ENCODE measurements at regions not wholly inside any gene's neighbourhood (a gene's known extent, or its start where the extent isn't known, plus 50 kb on each side); places are given as distances from the start of the nearest gene placed in this dataset.
"Not testable (repeated sequence)": the region's sequence is repeated elsewhere in the genome, so short reads cannot be mapped to it uniquely, and the experiment has no call there.

DNA sequence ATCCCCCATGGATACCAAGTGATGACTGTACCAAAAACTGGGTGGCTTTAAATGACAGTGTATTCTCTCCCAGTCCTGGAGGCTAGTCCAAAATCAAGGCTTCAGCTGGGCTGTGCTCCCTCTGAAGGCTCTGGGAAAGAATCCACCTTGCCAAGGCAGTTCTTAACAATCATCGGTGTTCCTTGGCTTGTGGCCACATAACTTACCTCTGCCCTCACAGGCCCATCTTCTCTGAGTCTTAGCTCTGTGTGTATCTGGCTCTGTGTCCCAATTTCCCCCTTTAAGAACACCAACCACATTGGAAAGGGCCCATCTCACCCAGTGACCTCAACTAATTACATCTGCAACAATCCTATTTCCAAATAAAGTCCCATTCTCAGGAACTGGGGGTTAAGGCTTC, 503.0 kb upstream of the PROK2 start:
- no peak for DNase-seq (ENCODE audit: low read depth in 2 of 3, low spot score in 2 of 3)

DNA sequence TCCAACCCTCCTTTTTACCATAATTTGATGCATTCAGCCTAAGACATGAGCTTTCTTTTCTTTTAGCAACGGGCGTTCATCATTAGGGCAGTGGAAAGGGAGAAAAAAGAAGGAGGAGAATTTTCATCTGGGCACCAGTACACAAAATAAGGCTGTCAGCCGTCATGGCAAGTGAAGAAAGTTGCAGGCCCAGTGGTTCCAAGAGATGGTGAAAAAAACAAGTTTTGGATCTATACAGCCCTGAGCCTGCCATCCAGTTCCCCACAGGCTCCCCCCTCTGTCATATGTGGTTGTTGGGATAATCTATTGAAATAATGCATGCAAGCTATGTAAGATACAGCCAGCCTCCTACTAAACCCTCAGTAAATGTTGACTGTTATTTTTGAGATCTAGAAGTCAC, 500.6 kb upstream of the PROK2 start:
- DNase-seq (ENCODE audit: low read depth in 2 of 3, low spot score in 2 of 3), result no peak

DNA sequence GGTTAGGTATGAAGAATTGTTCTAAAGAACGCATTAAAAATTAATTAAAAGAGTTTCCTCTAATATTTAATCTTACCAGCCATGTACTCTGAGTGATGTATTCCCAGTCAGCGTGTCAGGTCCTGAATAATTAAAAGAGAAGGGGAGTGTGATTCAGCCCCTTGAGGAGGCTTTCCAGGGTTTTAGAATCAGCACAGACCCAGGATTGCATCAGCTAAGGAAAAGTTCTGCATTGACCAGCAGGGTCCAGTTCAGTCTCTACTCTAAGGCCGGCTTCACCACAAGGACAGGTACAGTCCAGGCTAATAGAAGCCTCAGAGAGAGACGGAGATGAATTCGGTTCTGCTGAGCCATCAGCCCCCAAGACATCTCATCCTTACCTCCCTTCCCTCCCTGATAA, 499.5 kb upstream of the PROK2 start:
- DNase-seq (ENCODE audit: low read depth in 2 of 3, low spot score in 2 of 3), result no peak

DNA sequence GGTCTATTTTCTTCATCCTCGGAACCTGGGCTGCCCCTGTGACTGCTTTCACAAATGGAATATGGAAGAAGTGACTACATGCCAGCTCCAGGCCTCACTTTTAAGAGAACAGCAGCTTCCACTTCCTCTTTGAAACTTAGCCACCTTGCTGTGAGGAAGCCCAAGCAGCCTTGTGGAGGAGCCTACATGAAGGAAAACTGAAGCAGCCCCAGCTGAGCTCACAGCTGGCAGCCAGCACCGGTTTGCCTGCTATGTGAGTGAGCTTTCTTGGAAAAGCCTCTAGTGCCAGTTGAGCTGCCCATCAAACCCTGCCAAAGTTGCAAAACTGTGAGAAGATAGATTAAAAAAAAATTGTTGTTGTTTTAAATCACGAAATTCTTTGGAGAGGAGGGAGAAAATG, 498.0 kb upstream of the PROK2 start:
- no peak for DNase-seq (ENCODE audit: low read depth in 2 of 3, low spot score in 2 of 3)

DNA sequence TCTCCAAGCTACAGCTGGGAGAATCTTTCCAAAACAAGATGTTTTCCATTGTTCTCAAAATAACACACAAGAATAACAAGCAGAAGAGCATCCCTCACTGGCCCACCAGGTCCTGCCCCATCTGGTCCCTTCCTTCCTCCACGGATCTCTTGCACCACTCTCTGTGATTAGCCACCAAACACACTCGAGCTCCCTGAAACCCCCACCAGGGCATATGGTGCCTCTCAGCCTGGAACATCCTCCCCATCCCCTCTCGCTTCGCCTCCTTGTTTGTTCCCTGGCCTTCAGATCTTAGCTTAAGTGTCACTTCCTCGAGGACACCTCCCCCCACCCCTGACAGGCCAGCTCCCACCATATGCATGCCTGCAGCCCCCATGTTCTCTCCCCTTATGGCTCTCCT, 496.6 kb upstream of the PROK2 start:
- DNase-seq (ENCODE audit: low read depth in 2 of 3, low spot score in 2 of 3), result no peak

DNA sequence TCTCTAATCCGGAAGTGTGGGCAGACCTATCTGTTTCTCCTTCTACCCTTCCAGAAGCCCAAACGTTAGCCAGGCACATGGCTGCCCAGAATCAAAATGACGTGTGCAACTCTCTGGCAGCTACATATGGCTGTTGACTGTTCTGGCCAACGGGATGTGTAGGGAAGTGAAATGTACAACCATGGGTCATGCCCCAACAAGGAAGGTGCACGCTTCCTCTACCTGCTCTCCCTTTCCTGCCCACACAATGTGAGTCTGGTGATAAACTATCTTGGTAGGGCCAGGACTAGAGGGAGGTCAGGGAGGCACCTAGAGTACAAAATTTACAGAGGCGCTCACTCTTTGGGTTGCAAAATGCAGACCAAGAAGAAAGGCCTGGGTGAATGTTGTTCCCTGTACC, 495.9 kb upstream of the PROK2 start:
- DNase-seq (ENCODE audit: low read depth in 2 of 3, low spot score in 2 of 3), result no peak

DNA sequence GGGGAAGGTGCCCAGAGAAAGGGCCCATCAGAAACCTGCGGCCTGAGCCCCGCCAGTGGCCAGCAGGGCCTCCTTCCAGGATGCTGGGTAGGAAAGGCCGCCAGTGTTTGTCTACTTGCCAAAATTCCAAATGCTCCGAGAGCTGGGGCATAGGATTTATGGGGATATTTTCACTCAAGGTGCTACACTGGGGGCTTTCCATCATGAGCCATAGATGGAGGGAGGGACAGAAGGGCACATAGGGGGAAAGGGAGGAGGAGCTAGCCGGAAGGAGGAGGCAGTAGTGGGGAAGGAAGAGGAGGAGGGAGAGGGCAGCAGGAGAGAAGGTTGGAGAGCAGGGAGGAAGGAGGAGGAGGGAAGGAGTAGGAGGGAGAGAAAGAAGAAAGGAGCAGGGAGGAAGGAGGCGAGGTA, 494.7 kb upstream of the PROK2 start:
- no peak for DNase-seq (ENCODE audit: low read depth in 2 of 3, low spot score in 2 of 3)

DNA sequence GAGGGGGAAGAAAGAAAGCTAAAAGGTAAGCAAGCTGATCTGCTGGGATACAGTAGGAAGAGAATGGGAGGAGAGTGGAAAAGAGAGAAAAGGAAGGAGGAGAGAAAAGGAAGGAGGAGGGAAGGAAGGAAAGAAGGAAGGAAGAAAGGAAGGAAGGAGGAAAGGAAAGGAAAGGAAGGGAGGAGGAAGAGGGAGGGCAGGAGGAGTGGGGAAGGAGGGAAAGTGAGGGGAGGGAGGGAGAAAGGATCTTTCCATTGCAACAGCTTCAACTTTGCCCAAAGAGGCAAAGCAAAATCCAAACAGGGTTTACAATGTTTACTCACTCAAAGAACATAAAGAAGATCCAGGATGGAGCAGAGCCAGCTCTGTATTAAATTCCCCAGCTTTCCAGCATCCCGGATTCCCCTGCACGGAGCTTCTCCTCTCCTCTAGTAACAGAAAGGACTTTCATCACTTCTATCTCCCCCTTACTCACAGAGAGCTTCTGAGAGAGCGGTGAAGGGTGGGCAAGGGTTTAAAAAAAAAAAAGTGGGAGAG, 494.2 kb upstream of the PROK2 start:
- DNase-seq (ENCODE audit: low read depth in 2 of 3, low spot score in 2 of 3), result no peak

DNA sequence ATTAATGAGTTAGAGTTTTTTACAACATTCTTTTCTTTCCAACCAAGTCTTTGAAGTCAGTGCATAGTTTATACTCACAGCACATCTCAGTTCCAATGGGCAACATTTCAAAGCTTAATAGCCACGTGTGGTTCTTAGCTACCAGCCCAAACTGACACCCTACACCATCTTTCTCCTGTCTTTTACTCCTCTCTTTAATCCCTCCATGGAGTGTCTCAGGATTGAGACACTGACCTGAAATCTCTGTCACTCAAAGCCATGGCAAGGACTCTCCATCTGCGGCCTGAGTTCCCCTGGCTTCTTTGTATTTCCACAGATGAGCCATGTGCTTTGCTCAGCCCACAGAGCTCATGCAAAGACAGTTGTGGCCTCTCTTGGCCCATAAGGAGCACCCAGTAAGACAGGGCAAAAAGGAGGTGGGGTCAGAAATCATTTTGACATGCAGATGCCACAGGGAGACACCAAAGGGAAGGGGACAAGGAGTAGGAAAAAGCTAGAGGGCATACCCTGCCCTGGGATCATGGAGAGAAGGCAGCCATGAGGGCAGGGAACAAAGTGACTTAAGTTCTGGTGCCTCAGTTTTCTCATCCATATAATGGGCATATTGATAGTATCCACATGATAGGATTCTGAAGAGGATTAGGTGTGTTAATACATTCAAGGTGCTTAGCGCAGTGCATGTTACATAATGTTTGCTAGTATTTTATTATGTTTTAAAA, 493.6 kb upstream of the PROK2 start:
- no peak for DNase-seq (ENCODE audit: low read depth in 2 of 3, low spot score in 2 of 3)

DNA sequence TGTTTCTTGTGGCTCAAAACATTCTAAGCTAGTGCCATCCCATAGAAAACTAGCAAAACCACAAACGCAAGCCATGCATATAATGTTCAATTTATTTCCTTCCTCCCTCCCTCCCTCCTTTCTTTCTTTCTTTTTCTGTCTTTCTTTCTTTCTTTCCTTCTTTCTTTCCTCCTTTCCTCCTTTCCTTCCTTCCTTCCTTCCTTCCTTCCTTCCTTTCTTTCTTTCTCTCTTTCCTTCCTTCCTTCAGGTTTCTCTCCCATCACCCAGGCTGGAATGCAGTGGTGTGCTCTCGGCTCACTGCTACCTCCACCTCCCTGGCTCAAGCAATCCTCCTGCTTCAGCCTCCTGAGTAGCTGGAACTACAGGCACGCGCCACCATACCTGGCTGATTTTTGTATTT, 492.8 kb upstream of the PROK2 start:
- DNase-seq (ENCODE audit: low read depth in 2 of 3, low spot score in 2 of 3), result no peak

DNA sequence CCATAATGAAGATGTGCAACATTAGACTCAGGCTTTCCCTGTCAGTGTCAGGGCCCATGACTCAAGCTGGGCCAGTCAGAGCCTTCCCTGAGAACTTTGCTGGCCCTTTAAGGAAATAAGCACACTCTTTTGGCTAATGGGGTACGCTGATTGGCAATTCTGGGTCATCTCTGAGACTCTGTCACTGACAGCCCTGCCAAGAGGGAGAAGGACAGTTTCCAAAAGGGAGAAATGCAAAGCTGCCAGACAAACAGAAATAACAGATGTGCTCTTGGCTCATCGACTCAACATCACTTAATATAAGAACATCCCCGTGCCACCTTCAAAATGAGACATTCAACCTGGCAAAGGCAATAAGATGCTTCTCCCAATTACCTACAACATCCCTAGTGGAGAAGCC, 491.9 kb upstream of the PROK2 start:
- no peak for DNase-seq (ENCODE audit: low read depth in 2 of 3, low spot score in 2 of 3)

DNA sequence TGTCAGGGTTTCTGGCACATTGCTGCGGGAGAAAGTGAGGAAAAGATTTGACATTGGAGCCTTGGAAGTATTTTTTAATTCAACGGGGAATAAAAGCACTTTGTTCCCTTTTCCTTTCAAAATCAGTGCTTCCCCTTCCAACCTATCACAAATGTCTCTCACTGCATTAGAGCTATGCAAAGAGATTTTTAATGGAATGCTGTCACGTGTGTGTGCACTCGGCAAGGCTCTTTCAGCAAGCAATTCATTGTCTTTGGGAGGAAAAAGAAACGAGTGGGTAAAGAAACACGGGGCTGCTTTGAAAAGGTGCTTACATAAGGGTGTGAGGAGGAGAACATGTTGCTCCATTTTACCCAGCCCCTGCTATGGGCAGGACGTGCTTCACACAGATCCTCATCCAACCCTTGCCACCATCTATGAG, 490.4 kb upstream of the PROK2 start:
- DNase-seq (ENCODE audit: low read depth in 2 of 3, low spot score in 2 of 3), result no peak

DNA sequence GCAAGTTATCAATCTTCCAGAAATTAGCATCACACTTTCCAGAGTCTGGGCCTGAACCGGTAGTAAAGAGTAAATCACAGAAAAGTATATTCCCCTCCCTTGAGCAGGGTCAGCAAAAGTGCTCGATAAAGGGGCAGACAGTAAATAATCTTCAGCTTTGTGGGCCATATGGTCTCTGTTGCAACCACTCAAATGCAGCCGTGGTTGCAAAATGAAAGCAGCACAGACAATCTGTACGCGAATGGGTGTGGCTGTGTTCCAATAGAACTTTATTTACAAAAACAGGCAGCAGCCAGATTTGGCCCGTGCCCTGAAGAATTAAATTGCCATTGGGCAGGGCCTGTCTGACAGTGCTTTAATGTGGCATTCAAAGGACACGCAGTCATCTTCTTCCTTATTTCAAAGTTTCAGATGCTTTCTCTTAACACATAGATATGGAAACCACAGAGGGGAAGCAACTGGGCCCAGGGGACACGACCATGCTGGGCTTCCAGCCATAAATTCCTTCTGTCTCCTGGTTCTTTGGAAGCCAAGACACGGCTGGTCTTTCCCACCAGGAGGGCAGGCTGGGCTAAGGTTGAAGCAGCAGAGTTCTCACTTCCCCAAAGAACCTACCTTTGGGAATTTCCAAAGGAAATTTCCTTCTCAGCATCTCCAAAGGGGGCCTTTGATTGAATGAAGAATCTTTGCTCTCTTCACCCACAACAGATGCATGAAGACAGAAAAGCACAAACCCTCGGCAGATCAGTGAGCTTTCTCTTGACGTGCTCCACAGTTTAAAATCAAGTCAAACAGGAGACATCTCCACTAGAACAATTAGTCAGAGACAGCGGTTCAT, 489.8 kb upstream of the PROK2 start:
- no peak for DNase-seq (ENCODE audit: low read depth in 2 of 3, low spot score in 2 of 3)

DNA sequence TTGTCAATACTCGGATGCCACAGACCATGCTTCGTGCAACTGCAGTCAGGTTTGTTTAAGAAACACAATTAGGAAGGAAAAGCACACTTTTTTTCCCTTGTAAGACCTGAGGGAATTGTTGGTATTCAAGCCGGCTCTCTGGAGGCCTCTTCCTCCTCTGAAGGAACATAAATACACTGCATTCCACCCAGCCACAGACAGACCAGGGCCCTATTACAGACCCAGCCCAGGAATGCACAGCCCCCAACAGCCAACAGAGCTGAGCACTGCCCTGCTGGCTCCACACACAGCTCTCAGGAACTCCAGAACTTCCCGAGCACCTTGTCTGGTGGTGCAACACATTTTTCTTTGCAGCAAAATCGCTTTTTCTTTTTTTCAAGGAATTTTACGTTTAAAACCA, 488.7 kb upstream of the PROK2 start:
- DNase-seq (ENCODE audit: low read depth in 2 of 3, low spot score in 2 of 3), result no peak

DNA sequence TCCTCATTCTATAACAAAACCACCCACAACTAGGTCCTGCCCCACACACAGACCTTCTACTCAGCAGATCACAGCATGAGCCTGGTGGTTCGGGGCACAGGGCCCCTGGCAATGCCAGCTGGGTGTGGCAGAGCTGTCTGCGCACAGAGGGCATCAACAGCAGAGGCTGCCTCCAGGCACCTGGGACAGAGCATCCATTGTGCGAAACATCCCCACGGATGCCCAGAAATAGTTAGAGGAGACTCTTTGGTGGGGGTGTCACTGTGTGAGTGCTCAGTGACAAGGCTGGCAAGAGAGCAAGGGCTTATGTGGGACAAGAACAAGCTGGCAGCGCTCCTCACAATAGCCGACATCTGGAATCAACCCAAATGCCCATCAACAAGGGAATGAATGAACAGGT, 487.4 kb upstream of the PROK2 start:
- DNase-seq (ENCODE audit: low read depth in 2 of 3, low spot score in 2 of 3), result no peak

DNA sequence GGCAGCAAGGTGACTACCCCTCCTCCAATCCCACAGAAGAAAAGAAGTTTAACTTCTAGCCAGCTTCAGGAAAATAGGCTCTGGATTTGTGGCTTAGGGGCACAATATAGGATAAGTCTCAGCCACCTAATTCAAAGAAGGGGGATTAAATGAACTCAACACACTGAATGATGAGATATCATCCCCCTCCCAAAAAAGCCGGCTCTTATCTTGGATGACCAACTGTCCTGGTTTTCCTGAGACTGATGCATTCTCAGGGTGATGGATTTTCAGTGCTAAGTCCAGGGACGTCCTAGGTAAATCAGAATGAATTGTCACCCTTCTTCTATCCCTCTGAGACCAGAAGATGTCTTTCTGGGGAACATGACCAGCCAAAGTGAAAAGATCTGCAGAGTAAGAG, 487.0 kb upstream of the PROK2 start:
- DNase-seq (ENCODE audit: low read depth in 2 of 3, low spot score in 2 of 3), result no peak

DNA sequence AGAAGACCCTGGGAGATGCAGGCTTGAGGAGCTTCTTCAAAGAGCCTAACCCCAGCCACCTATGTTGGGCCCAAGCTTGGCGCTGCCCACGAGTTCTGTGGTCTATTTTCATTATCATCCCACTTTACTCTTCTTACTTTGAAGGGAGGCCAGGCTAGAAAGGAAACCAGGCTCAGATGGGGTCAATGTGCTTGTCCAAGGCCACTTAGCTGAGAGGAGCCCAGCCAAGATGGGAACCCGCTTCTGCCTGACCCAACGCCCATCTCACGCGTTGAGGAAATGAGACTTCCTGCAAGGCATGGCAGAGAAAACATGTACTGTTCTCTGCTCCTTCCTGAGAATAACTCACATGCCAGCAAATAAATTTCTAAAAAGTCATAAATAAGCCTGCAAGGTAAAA, 486.3 kb upstream of the PROK2 start:
- no peak for DNase-seq (ENCODE audit: low read depth in 2 of 3, low spot score in 2 of 3)

DNA sequence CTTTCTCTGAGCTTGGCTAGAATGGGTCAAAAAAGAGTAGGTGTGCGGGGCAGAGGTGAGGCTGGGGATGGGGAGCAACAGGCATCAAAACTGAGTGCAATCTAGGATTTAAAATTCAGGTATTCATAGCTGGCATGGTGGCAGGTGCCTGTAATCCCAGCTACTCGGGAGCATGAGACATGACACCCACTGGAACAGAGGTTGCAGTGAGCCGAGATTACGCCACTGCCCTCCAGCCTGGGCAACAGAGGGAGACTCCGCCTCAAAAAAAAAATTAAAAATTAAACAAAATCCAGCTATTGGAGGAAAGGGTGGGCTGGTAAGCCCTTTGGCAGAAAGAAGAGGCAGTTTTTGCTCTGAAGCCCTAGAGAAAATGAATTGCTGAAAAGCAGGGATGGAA, 485.8 kb upstream of the PROK2 start:
- no peak for DNase-seq (ENCODE audit: low read depth in 2 of 3, low spot score in 2 of 3)

DNA sequence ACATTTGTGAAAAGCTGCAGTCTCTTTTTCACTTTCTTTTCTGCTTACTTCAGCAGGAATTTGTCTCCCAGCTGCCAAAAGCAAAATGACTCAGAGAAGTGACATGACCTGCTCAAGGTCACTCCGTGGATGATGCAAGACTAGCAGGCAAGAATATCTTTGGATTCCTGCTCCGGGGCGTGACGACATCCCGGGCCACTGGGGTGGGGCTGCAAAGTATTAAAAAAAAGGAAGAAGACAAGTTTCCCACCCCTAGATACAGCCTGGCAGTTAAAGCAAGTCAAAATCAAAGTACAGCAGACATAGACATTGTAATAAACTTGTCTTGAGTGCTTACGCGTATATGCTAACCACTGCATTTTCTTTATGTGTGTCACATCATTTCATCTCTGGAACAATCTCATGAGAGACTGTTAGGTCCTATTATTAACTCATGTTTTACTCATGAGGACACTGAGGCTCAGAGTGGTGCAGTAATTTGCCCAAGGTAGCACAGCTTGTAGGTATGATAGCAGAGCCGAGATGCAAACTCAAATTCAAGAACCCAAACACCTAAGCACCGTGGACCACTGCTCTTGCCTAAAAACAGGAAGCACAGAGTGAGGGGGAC, 485.2 kb upstream of the PROK2 start:
- DNase-seq (ENCODE audit: low read depth in 2 of 3, low spot score in 2 of 3), result no peak

DNA sequence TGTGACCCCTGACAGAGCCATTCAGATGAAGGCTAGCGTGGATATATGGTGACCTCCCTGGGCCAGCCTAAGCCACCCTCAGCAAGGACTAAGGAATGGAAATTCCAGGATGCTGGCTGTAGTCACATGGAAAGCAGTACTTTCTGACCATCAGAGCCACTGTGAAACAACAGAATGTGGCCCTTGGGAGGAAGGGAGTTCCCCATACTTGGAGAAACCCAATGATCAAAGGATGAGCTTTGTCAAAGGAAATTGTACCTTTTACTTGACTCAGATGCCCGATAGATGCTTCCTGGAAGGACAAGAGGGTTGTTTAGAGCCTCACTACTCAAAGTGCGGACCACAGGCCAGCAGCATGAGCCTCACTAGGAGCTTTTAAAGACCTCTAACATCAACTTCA, 484.5 kb upstream of the PROK2 start:
- DNase-seq (ENCODE audit: low read depth in 2 of 3, low spot score in 2 of 3), result no peak

DNA sequence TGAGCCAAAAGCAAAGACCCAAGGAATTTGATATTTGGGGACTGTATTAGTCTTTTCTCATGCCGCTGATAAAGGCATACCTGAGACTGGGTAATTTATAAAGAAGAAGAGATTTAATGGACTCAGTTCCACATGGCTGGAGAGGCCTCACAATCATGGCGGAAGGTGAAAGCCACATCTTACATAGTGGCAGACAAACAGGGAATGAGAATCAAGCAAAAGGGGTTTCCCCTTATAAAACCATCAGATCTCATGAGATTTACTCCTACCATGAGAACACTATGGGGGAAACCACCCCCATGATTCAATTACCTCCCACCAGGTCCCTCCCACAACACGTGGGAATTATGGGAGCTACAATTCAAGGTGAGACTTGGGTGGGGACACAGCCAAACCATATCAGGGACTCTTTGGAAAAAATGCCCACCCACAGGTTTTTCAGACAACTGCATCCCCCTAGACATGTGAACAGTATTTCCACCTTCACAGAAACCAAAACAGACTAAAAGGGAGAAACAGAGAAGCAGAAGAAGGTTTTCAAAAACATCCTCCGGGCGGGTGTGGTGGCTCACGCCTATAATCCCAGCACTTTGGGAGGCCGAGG, 482.1 kb upstream of the PROK2 start:
- DNase-seq (ENCODE audit: low read depth in 2 of 3, low spot score in 2 of 3), result not testable (repeated sequence)

DNA sequence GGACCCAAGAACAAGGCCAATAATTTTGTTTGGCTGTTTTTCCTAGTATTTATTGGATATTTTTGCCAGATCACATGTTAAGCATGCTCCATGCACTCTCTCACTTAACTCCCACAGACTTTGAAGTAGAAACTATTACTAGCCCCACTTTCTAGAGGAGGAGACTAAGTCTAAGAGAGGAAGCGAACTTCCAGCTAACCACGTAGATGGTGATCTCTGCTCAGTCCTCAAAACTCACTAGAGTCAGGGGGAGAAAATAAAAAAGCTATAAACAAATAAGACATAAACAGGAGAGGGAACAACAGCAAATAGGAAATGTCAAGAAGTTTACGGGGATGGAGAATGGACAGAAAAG, 481.0 kb upstream of the PROK2 start:
- no peak for DNase-seq (ENCODE audit: low read depth in 2 of 3, low spot score in 2 of 3)

Measured in activated CD8-positive, alpha-beta memory T cell treated with anti-CD3 and anti-CD28 coated beads for 48 hours (primary cell).